RPMI8226 (cell line): ENCODE measurements at regions not wholly inside any gene's neighbourhood (a gene's known extent, or its start where the extent isn't known, plus 50 kb on each side); places are given as distances from the start of the nearest gene placed in this dataset.
"Not testable (repeated sequence)": the region's sequence is repeated elsewhere in the genome, so short reads cannot be mapped to it uniquely, and the experiment has no call there.

Experiments used
- DNase-seq: peaks from one replicate; pipeline ENCODE4 v3.0.0-alpha.2; 2015

- DNase-seq, result no peak
These were observed 58.0 kb upstream of the SLC25A48 start for GRCh38 chr5:135776457-135776856.

- peak; percentile 65 for DNase-seq
These were observed 72.7 kb upstream of the SLC25A48 start for GRCh38 chr5:135761746-135762145.

- DNase-seq, result no peak
These were observed 75.2 kb upstream of the SLC25A48 start for GRCh38 chr5:135759149-135759784.

GRCh38 chr5:135753990-135754389 is 80.5 kb upstream of the SLC25A48 start:
- DNase-seq, result no peak

GRCh38 chr5:135750506-135750905 is 84.0 kb upstream of the SLC25A48 start:
- no peak for DNase-seq

GRCh38 chr5:135747824-135748223 is 86.6 kb upstream of the SLC25A48 start:
- DNase-seq, result no peak

- no peak for DNase-seq
These were observed 88.5 kb upstream of the SLC25A48 start for GRCh38 chr5:135745897-135746500.

GRCh38 chr5:135743705-135744411 is 90.6 kb upstream of the SLC25A48 start:
- no peak for DNase-seq

GRCh38 chr5:135743181-135743580 is 91.3 kb upstream of the SLC25A48 start:
- no peak for DNase-seq

GRCh38 chr5:135742240-135742639 is 92.2 kb upstream of the SLC25A48 start:
- not testable (repeated sequence) for DNase-seq

- peak; percentile 59 for DNase-seq
These were observed 93.4 kb upstream of the SLC25A48 start for GRCh38 chr5:135741040-135741439.

GRCh38 chr5:135740475-135740874 is 94.0 kb upstream of the SLC25A48 start:
- peak; percentile 91 for DNase-seq

- peak; percentile 79 for DNase-seq
These were observed 95.0 kb upstream of the SLC25A48 start for GRCh38 chr5:135739383-135739981.

GRCh38 chr5:135738564-135738875 is 95.9 kb upstream of the SLC25A48 start:
- DNase-seq, result no peak

GRCh38 chr5:135737701-135738563 is 96.5 kb upstream of the SLC25A48 start:
- peak; percentile 49 for DNase-seq

GRCh38 chr5:135736952-135737351 is 97.5 kb upstream of the SLC25A48 start:
- DNase-seq, result peak; percentile 36

GRCh38 chr5:135735831-135736230 is 98.6 kb upstream of the SLC25A48 start:
- DNase-seq, result no peak

GRCh38 chr5:135734956-135735355 is 99.5 kb upstream of the SLC25A48 start:
- not testable (repeated sequence) for DNase-seq

- DNase-seq, result not testable (repeated sequence)
These were observed 103.4 kb upstream of the SLC25A48 start for GRCh38 chr5:135731034-135731433.

- not testable (repeated sequence) for DNase-seq
These were observed 104.3 kb upstream of the SLC25A48 start for GRCh38 chr5:135730161-135730560.

GRCh38 chr5:135729321-135729786 is 105.1 kb upstream of the SLC25A48 start:
- DNase-seq, result no peak

- no peak for DNase-seq
These were observed 109.8 kb upstream of the SLC25A48 start for GRCh38 chr5:135724617-135725016.

- DNase-seq, result no peak
These were observed 111.0 kb upstream of the SLC25A48 start for GRCh38 chr5:135723491-135723890.
